A549 (cell line): ENCODE measurements at regions not wholly inside any gene's neighbourhood (a gene's known extent, or its start where the extent isn't known, plus 50 kb on each side); places are given as distances from the start of the nearest gene placed in this dataset.

Experiments
- ATAC-seq, 2 experiments: fragments of 200-7000 bp in 1 of 2; fragments of >200 bp in 1 of 2; cut with Nextera tagmentation in 1 of 2; cut with Tn5 transposase in 1 of 2; 3 replicates each; pipeline versions ENCODE4 v1.8.0 to v1.9.1; 2018 to 2020; ENCODE audit warnings: mild to moderate bottlenecking in 1 of 2, moderate library complexity in 1 of 2
- CTCF ChIA-PET: fragments of 300-600 bp; sonication (Branson Sonifier 250); formaldehyde crosslinking; extraction: SDS; loops from one replicate; lab custom pipeline; 2021; ENCODE audit warnings: antibody characterized with exemption, inconsistent platforms; lab: Yijun Ruan, JAX
- POLR2A ChIA-PET: fragments of 350-600 bp; formaldehyde crosslinking; extraction: SDS; loops from one replicate; lab custom pipeline; 2021; ENCODE audit warnings: antibody characterized with exemption, inconsistent platforms; lab: Yijun Ruan, JAX
- DNase-seq, 2 experiments: peaks; one replicate each; pipeline versions ENCODE4 v3.0.0 to v3.0.0-alpha.2; 2011 to 2016; ENCODE audit warnings: low read depth in 1 of 2, low spot score in 1 of 2
- FAIRE-seq: peaks from 2 replicates; lab custom pipeline; 2011; peaks lifted over from hg19 to GRCh38; lab: Jason Lieb, UNC
- H3K27ac ChIP-seq, 2 experiments: fragments of >200 bp; sonication (Bioruptor Twin); formaldehyde crosslinking; 3 replicates each; pipeline ENCODE4 v1.5.1; 2016 to 2017
- H3K4me1 ChIP-seq: fragments of >200 bp; sonication (Bioruptor Twin); formaldehyde crosslinking; 3 replicates; pipeline ENCODE4 v1.6.1; 2016
- H3K4me2 ChIP-seq: fragments of >200 bp; sonication (Bioruptor Twin); formaldehyde crosslinking; 3 replicates; pipeline ENCODE4 v1.6.1; 2016
- H3K4me3 ChIP-seq: fragments of >200 bp; sonication (Bioruptor Twin); formaldehyde crosslinking; 3 replicates; pipeline ENCODE4 v1.5.1; 2016
- H3K9me3 ChIP-seq: fragments of >200 bp; sonication (Bioruptor Twin); formaldehyde crosslinking; 3 replicates; pipeline ENCODE4 v1.6.1; 2016
- ATOH8 ChIP-seq: fragments of 250-450 bp; sonication (Bioruptor Pico); IDR thresholded peaks from 2 replicates; pipeline ENCODE4 v1.5.0; 2020; ENCODE audit warnings: low read depth, mild to moderate bottlenecking, moderate library complexity
- CBX2 ChIP-seq: fragments of 200-600 bp; sonication (generic); IDR thresholded peaks from 2 replicates; pipeline ENCODE4 v1.6.1; 2016; ENCODE audit warnings: low read depth, mild to moderate bottlenecking, borderline replicate concordance
- CEBPB ChIP-seq, 2 experiments: fragments of >200 bp in 1 of 2; sonication (Bioruptor Twin) in 1 of 2; formaldehyde crosslinking in 1 of 2; IDR thresholded peaks; 2 replicates each; pipeline ENCODE4 v1.6.1; 2012 to 2016
- CHD4 ChIP-seq: fragments of 200-600 bp; sonication (generic); IDR thresholded peaks from 2 replicates; pipeline ENCODE4 v1.6.1; 2016; ENCODE audit warnings: antibody characterized with exemption, mild to moderate bottlenecking, borderline replicate concordance
- ELK1 ChIP-seq: fragments of 150-350 bp; IDR thresholded peaks from 2 replicates; pipeline ENCODE4 v1.6.1; 2014; ENCODE audit warnings: low read depth, mild to moderate bottlenecking, low read length
- EP300 ChIP-seq, 2 experiments: fragments of >200 bp; sonication (Bioruptor Twin); formaldehyde crosslinking; IDR thresholded peaks; 2 replicates in 1 of 2; 3 replicates in 1 of 2; pipeline ENCODE4 v1.6.1; 2016 to 2017
- ESRRA ChIP-seq: fragments of 150-350 bp; IDR thresholded peaks from 2 replicates; pipeline ENCODE4 v1.6.1; 2014; ENCODE audit warnings: mild to moderate bottlenecking, low read length, borderline replicate concordance
- FOSB ChIP-seq: fragments of 250-450 bp; sonication (Bioruptor Pico); IDR thresholded peaks from 2 replicates; pipeline ENCODE4 v1.5.0; 2020; ENCODE audit warnings: mild to moderate bottlenecking, moderate library complexity
- GATA3 ChIP-seq: IDR thresholded peaks from 2 replicates; pipeline ENCODE4 v1.6.1; 2012; ENCODE audit warnings: borderline replicate concordance
- HES2 ChIP-seq: fragments of >200 bp; sonication (Bioruptor Twin); formaldehyde crosslinking; IDR thresholded peaks from 2 replicates; pipeline ENCODE4 v1.6.1; 2016
- HOXA7 ChIP-seq: fragments of 250-450 bp; sonication (Bioruptor Pico); IDR thresholded peaks from 2 replicates; pipeline ENCODE4 v1.5.0; 2020; ENCODE audit warnings: mild to moderate bottlenecking, moderate library complexity
- HOXB5 ChIP-seq: fragments of 250-450 bp; sonication (Bioruptor Pico); IDR thresholded peaks from 2 replicates; pipeline ENCODE4 v1.5.0; 2020; ENCODE audit warnings: mild to moderate bottlenecking, moderate library complexity
- JUNB ChIP-seq: fragments of >200 bp; sonication (Bioruptor Twin); formaldehyde crosslinking; IDR thresholded peaks from 2 replicates; pipeline ENCODE4 v1.6.1; 2016
- KDM5A ChIP-seq: fragments of 200-600 bp; sonication (generic); IDR thresholded peaks from 2 replicates; pipeline ENCODE4 v1.6.1; 2016; ENCODE audit warnings: antibody characterized with exemption, mild to moderate bottlenecking
- NR3C1 ChIP-seq: fragments of >200 bp; sonication (Bioruptor Twin); formaldehyde crosslinking; IDR thresholded peaks from 3 replicates; pipeline ENCODE4 v1.6.1; 2017
- PHF8 ChIP-seq: fragments of 200-600 bp; sonication (generic); IDR thresholded peaks from 2 replicates; pipeline ENCODE4 v1.6.1; 2016; ENCODE audit warnings: low read depth, mild to moderate bottlenecking, antibody characterized with exemption, moderate library complexity, borderline replicate concordance
- RARB ChIP-seq: fragments of 250-450 bp; sonication (Bioruptor Pico); IDR thresholded peaks from 2 replicates; pipeline ENCODE4 v1.8.0; 2021; ENCODE audit warnings: mild to moderate bottlenecking, moderate library complexity
- REST ChIP-seq: fragments of 200-600 bp; sonication (generic); IDR thresholded peaks from 2 replicates; pipeline ENCODE4 v1.6.1; 2016; ENCODE audit warnings: antibody characterized with exemption, mild to moderate bottlenecking, moderate library complexity
- ZNF302 ChIP-seq: fragments of 250-450 bp; sonication (Bioruptor Pico); IDR thresholded peaks from 2 replicates; pipeline ENCODE4 v1.9.0; 2021; ENCODE audit warnings: inconsistent platforms, mild to moderate bottlenecking, moderate library complexity
- WGBS: methylation state at CpG from one replicate; pipeline ENCODE4 v1.1.6; 2017; ENCODE audit errors: missing lambda C conversion rate; 5-methylcytosine and 5-hydroxymethylcytosine counted together

GRCh38 chr13:56773148-56773547 is 367.6 kb upstream of the PRR20A start (continued):
- TF ChIP-seq ATOH8 (CRISPR knock-in tag) = no peak
- no peak for TF ChIP-seq CHD4
- no peak for TF ChIP-seq CBX2
- no peak for TF ChIP-seq JUNB
- TF ChIP-seq PHF8 = no peak

- H3K4me2 ChIP-seq = no peak overlapping the region
- no peaks in the 10 kb centered on the region for H3K4me1 ChIP-seq
- WGBS = 0% methylated on average over 2 of the region's 2 CpGs
- POLR2A ChIA-PET = no interaction called here
- ATAC-seq (no peak), FAIRE-seq (no peak), DNase-seq (no peak)
- no peak for TF ChIP-seq HES2
- no peak for TF ChIP-seq HOXB5
- no peak for TF ChIP-seq CHD4
- no peak for TF ChIP-seq JUNB
- TF ChIP-seq GATA3 = no peak
- no peak for TF ChIP-seq CEBPB (IDR thresholded peaks at IDR 0.05)
- TF ChIP-seq EP300 (IDR thresholded peaks at IDR 0.05) = no peak
- TF ChIP-seq ELK1 = no peak
- TF ChIP-seq REST = no peak
- no peak for TF ChIP-seq RARB
- no peak for TF ChIP-seq HOXA7 (CRISPR knock-in tag)
- no peak for TF ChIP-seq NR3C1
- no peak for TF ChIP-seq ESRRA
- no peak overlapping the region for H3K27ac ChIP-seq
- H3K4me3 ChIP-seq = no peak overlapping the region
- CTCF ChIA-PET = no interaction called here
- no peaks in the 10 kb centered on the region for H3K9me3 ChIP-seq
Observed at GRCh38 chr13:56789527-56789926, 351.2 kb upstream of the PRR20A start.

- DNase-seq = no peak
- ATAC-seq = no peak
- Histone ChIP-seq H3K9me3 (no peaks in the 10 kb centered on the region), H3K4me2 (no peak overlapping the region), H3K27ac (no peak overlapping the region)
- WGBS = 4% methylated on average over 2 of the region's 2 CpGs
- POLR2A ChIA-PET = no interaction called here
- TF ChIP-seq FOSB (CRISPR knock-in tag) (no peak), HES2 (no peak), ZNF302 (CRISPR knock-in tag) (no peak), KDM5A (no peak)
- TF ChIP-seq, all 56 proteins: peak for 0
- CTCF ChIA-PET = no interaction called here
- FAIRE-seq = no peak
- Histone ChIP-seq H3K4me1 (no peaks in the 10 kb centered on the region), H3K4me3 (no peak overlapping the region)
Observed at GRCh38 chr13:56837161-56837560, 303.6 kb upstream of the PRR20A start.
